Right lobe of liver (tissue), 6 donors: ENCODE measurements at regions not wholly inside any gene's neighbourhood (a gene's known extent, or its start where the extent isn't known, plus 50 kb on each side); places are given as distances from the start of the nearest gene placed in this dataset.

ENCODE experiments used
- ATAC-seq, 4 donors: fragments of 200-7000 bp; cut with Tn5 transposase; one replicate each; pipeline ENCODE4 v1.9.1; 2020; ENCODE audit warnings: mild to moderate bottlenecking in 4 of 4, moderate library complexity in 4 of 4
- DNase-seq, 3 donors: peaks; one replicate each; pipeline ENCODE4 v3.0.0-alpha.2; 2020
- H3K27ac ChIP-seq, 3 donors: fragments of 200-600 bp; one replicate each; pipeline ENCODE4 v1.8.0; 2022
- H3K27me3 ChIP-seq, 2 donors: fragments of 200-600 bp; one replicate each; pipeline ENCODE4 v1.8.0; 2022
- H3K36me3 ChIP-seq, 4 donors: fragments of 200-600 bp; sonication (generic) in 1 of 4; one replicate each; pipeline versions ENCODE4 v1.5.1 to v1.8.0; 2017 to 2022; ENCODE audit warnings: control low read depth in 1 of 4
- H3K4me1 ChIP-seq, 4 donors: fragments of 200-600 bp; sonication (generic) in 1 of 4; one replicate each; pipeline versions ENCODE4 v1.5.1 to v1.8.0; 2017 to 2022; ENCODE audit warnings: control low read depth in 1 of 4
- H3K4me3 ChIP-seq, 3 donors: fragments of 200-600 bp; one replicate each; pipeline ENCODE4 v1.8.0; 2022
- H3K9me3 ChIP-seq, 4 donors: fragments of 200-600 bp; sonication (generic) in 1 of 4; one replicate each; pipeline versions ENCODE4 v1.5.1 to v1.8.0; 2017 to 2022; ENCODE audit warnings: control low read depth in 1 of 4
- POLR2A ChIP-seq: fragments of 450-650 bp; IDR thresholded peaks from one replicate; pipeline ENCODE4 v1.6.1; 2017; ENCODE audit warnings: antibody characterized with exemption, mild to moderate bottlenecking
- WGBS: methylation state at CpG from one replicate; pipeline ENCODE4 v1.1.6; 2018; ENCODE audit warnings: low coverage, low lambda C conversion rate; ENCODE audit not compliant: insufficient coverage; ENCODE audit errors: missing lambda C conversion rate; 5-methylcytosine and 5-hydroxymethylcytosine counted together
- intact Hi-C, 2 donors: fragments of 100-400 bp; cut with DNase I; formaldehyde crosslinking; loops; one replicate each; pipeline versions ENCODE4 v1.11.2 to v1.14.1; 2022
- TF ChIP-seq, protein P1 (sequence below), 4 donors: fragments of 200-600 bp in 3 of 4; fragments of 450-650 bp in 1 of 4; IDR thresholded peaks; one replicate each; pipeline versions ENCODE4 v1.5.1 to v1.8.0; 2016 to 2022; ENCODE audit warnings: antibody characterized with exemption in 4 of 4, mild to moderate bottlenecking in 2 of 4
- donor health status: DM: no; HTN: yes; CAD: no.
- donor health status: DM: no; HTN: no; CAD: no.
- donor health status: DM: no; HTN: no; CAD: no.
- donor health status: DM: no; HTN: yes; CAD: no.
- donor health status: DM: no; HTN: yes; CAD: no.

DNA sequence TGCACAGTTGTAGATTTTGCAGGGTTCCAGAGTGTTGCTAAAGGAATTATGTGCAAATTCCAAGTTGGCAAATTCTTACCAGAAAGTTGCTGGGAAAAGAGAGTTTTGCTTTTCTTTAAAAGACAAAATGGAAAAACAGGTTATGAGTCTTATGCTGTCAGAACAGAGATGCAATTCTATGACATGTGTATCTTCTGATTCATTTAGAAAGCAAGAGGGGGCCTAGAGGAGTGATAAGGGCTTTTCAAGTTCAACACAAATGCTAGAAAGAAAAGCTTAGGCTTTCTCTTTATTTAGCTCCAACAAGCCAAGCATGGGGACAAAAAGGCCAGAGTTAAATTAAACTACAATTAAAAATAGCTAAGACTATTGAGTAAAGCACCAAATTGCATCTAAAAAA lies 72.4 kb upstream of the GATB start:
- Histone ChIP-seq H3K9me3 (no peaks in the 10 kb centered on the region), H3K27ac (no peak overlapping the region), H3K27me3 (no peaks in the 10 kb centered on the region), H3K36me3 (no peaks in the 10 kb centered on the region), H3K4me3 (no peak overlapping the region), H3K4me1 (no peaks in the 10 kb centered on the region)
- DNase-seq (no peak), ATAC-seq (no peak)
- intact Hi-C loops = no loop called here
- TF ChIP-seq POLR2A = no peak
- TF ChIP-seq, protein P1, sequence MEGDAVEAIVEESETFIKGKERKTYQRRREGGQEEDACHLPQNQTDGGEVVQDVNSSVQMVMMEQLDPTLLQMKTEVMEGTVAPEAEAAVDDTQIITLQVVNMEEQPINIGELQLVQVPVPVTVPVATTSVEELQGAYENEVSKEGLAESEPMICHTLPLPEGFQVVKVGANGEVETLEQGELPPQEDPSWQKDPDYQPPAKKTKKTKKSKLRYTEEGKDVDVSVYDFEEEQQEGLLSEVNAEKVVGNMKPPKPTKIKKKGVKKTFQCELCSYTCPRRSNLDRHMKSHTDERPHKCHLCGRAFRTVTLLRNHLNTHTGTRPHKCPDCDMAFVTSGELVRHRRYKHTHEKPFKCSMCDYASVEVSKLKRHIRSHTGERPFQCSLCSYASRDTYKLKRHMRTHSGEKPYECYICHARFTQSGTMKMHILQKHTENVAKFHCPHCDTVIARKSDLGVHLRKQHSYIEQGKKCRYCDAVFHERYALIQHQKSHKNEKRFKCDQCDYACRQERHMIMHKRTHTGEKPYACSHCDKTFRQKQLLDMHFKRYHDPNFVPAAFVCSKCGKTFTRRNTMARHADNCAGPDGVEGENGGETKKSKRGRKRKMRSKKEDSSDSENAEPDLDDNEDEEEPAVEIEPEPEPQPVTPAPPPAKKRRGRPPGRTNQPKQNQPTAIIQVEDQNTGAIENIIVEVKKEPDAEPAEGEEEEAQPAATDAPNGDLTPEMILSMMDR (IDR thresholded peaks at IDR 0.05) = no peak

DNA sequence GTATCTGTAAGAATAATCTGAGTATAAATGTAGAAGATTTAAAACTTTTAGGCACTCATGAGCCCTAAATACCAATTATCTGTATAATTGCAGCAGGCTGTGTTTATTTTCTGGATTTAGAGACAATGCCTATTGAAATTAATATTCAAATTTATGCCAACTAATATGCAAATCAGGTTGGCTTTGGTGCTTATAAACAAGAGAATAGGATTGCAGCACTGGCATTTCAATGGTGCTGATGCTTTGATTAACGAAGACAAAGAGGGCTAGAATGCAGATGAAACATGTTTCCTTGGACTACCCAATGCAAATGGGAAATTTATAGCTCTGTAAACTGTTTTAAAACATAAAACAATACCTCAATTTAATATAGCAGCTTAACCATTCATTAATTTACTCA lies 70.7 kb upstream of the GATB start:
- Histone ChIP-seq H3K36me3 (no peaks in the 10 kb centered on the region), H3K9me3 (no peaks in the 10 kb centered on the region), H3K27me3 (no peaks in the 10 kb centered on the region), H3K4me1 (no peaks in the 10 kb centered on the region), H3K4me3 (no peak overlapping the region), H3K27ac (no peak overlapping the region)
- intact Hi-C loops = no loop called here
- TF ChIP-seq, protein P1 (IDR thresholded peaks at IDR 0.05) = no peak
- no peak for TF ChIP-seq POLR2A
- no peak for ATAC-seq
- DNase-seq = no peak
- 25% methylated on average over 1 of the region's 1 CpG for WGBS

DNA sequence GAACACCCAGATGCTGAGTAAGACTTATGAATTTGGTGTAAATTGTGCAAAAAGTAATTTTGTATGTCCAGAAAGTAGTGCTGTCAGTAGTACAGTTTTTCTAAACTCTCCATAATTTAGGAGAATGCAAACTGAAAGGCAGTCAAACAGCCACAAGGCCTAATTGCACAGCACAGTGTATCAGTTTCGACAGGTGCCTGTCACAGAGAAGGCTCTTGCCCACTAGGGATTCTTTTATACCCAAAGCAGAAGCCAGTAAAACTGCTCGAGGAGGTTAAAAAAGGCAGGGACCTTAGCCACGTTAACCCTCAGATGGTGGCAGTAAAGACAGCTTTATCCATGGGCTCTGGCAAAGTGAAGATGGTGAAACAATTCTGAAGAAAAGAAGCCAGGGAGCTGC lies 69.4 kb upstream of the GATB start:
- Histone ChIP-seq H3K27ac (no peak overlapping the region), H3K4me3 (no peak overlapping the region), H3K9me3 (no peaks in the 10 kb centered on the region), H3K36me3 (no peaks in the 10 kb centered on the region), H3K4me1 (no peaks in the 10 kb centered on the region), H3K27me3 (no peaks in the 10 kb centered on the region)
- intact Hi-C loops = no loop called here
- WGBS = 14% methylated on average over 2 of the region's 3 CpGs
- ATAC-seq (no peak), DNase-seq (no peak)
- TF ChIP-seq POLR2A = no peak
- TF ChIP-seq, protein P1 (IDR thresholded peaks at IDR 0.05) = no peak

- ATAC-seq = no peak
- WGBS = 81% methylated on average over 5 of the region's 6 CpGs
- Histone ChIP-seq H3K4me3 (no peak overlapping the region), H3K27ac (no peak overlapping the region), H3K36me3 (no peaks in the 10 kb centered on the region), H3K9me3 (no peaks in the 10 kb centered on the region), H3K27me3 (no peaks in the 10 kb centered on the region), H3K4me1 (no peaks in the 10 kb centered on the region)
- no peak for DNase-seq
- TF ChIP-seq, protein P1 (IDR thresholded peaks at IDR 0.05) = no peak
- TF ChIP-seq POLR2A = no peak
- intact Hi-C loops = no loop called here
These were observed 68.5 kb upstream of the GATB start for GRCh38 chr4:151829309-151829708.

DNA sequence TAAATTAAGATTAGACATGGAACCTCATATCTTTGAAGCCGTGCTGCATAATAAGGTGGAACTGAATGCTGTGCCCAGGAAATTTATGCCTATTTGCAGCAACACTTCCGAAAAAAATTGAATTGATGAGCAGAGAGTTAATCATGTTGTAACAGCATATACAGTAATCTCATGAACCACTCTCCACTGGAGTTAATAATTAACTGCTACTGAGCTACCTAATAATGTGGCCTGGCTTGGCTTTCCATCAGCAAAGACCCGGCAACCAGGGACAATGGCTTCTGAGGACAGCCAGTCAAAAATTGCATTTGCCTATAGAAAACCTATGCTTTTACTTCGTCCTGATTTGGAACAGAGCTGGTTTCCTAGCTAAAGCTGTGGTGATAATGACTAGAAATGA lies 63.8 kb upstream of the GATB start:
- no peaks in the 10 kb centered on the region for H3K27me3 ChIP-seq
- ATAC-seq (no peak), DNase-seq (no peak)
- intact Hi-C loops = no loop called here
- no peak for TF ChIP-seq POLR2A
- TF ChIP-seq, protein P1 (IDR thresholded peaks at IDR 0.05) = no peak
- H3K27ac ChIP-seq = no peak overlapping the region
- no peaks in the 10 kb centered on the region for H3K9me3 ChIP-seq
- no peaks in the 10 kb centered on the region for H3K36me3 ChIP-seq
- WGBS = 58% methylated on average over 4 of the region's 4 CpGs
- no peak overlapping the region for H3K4me3 ChIP-seq
- no peaks in the 10 kb centered on the region for H3K4me1 ChIP-seq
